ENCODE measurements at regions not wholly inside any gene's neighbourhood (a gene's known extent, or its start where the extent isn't known, plus 50 kb on each side); places are given as distances from the start of the nearest gene placed in this dataset.
"Not testable (repeated sequence)": the region's sequence is repeated elsewhere in the genome, so short reads cannot be mapped to it uniquely, and the experiment has no call there.

- ChIA-PET POLR2A (no interaction called here), CTCF (no interaction called here)
- TF ChIP-seq L3MBTL2 (conservative IDR thresholded peaks at IDR 0.05), result no peak
- no peak for TF ChIP-seq FOXA1 (IDR thresholded peaks at IDR 0.05)
- TF ChIP-seq SP1 (IDR thresholded peaks at IDR 0.05), result no peak
- TF ChIP-seq CTBP1 (IDR thresholded peaks at IDR 0.05; ENCODE audit: borderline replicate concordance), result no peak
- no peak for DNase-seq (ENCODE audit: extremely low spot score)
Observed at GRCh38 chrX:146064156-146064555, 246.5 kb downstream of the SLITRK2 start.

- no peak for DNase-seq (ENCODE audit: extremely low spot score)
- ChIA-PET CTCF (no interaction called here), POLR2A (no interaction called here)
- TF ChIP-seq LEF1 (IDR thresholded peaks at IDR 0.05; ENCODE audit: borderline replicate concordance) (no peak), FOXA1 (IDR thresholded peaks at IDR 0.05) (no peak), HDGF (IDR thresholded peaks at IDR 0.05; ENCODE audit: borderline replicate concordance) (no peak), ELF4 (IDR thresholded peaks at IDR 0.05) (no peak), NFRKB (IDR thresholded peaks at IDR 0.05) (no peak), BHLHE40 (IDR thresholded peaks at IDR 0.05; ENCODE audit: borderline replicate concordance) (no peak), TARDBP (IDR thresholded peaks at IDR 0.05) (no peak), SUZ12 (IDR thresholded peaks at IDR 0.05) (no peak), FOXK2 (IDR thresholded peaks at IDR 0.05) (no peak), CTBP1 (IDR thresholded peaks at IDR 0.05; ENCODE audit: borderline replicate concordance) (no peak), ZNF384 (IDR thresholded peaks at IDR 0.05) (no peak), SP1 (IDR thresholded peaks at IDR 0.05) (no peak), FOXM1 (IDR thresholded peaks at IDR 0.05; ENCODE audit: borderline replicate concordance) (no peak), L3MBTL2 (conservative IDR thresholded peaks at IDR 0.05) (no peak), PKNOX1 (IDR thresholded peaks at IDR 0.05) (no peak), ARNT (IDR thresholded peaks at IDR 0.05) (no peak)
Observed at GRCh38 chrX:146090732-146091131, 273.1 kb downstream of the SLITRK2 start.

GRCh38 chrX:146109362-146109761 is 291.7 kb downstream of the SLITRK2 start:
- no peak for DNase-seq (ENCODE audit: extremely low spot score)
- POLR2A ChIA-PET, result no interaction called here
- TF ChIP-seq FOXK2 (IDR thresholded peaks at IDR 0.05), result no peak
- TF ChIP-seq CTBP1 (IDR thresholded peaks at IDR 0.05; ENCODE audit: borderline replicate concordance), result no peak
- no peak for TF ChIP-seq TARDBP (IDR thresholded peaks at IDR 0.05)
- TF ChIP-seq BHLHE40 (IDR thresholded peaks at IDR 0.05; ENCODE audit: borderline replicate concordance), result no peak
- no peak for TF ChIP-seq FOXA1 (IDR thresholded peaks at IDR 0.05)
- TF ChIP-seq L3MBTL2 (conservative IDR thresholded peaks at IDR 0.05), result no peak
- no peak for TF ChIP-seq ARNT (IDR thresholded peaks at IDR 0.05)
- TF ChIP-seq ELF4 (IDR thresholded peaks at IDR 0.05), result no peak
- no peak for TF ChIP-seq SUZ12 (IDR thresholded peaks at IDR 0.05)
- no peak for TF ChIP-seq NFRKB (IDR thresholded peaks at IDR 0.05)
- no peak for TF ChIP-seq ZNF384 (IDR thresholded peaks at IDR 0.05)
- no peak for TF ChIP-seq LEF1 (IDR thresholded peaks at IDR 0.05; ENCODE audit: borderline replicate concordance)
- no peak for TF ChIP-seq HDGF (IDR thresholded peaks at IDR 0.05; ENCODE audit: borderline replicate concordance)
- no peak for TF ChIP-seq FOXM1 (IDR thresholded peaks at IDR 0.05; ENCODE audit: borderline replicate concordance)
- TF ChIP-seq SP1 (IDR thresholded peaks at IDR 0.05), result no peak
- TF ChIP-seq PKNOX1 (IDR thresholded peaks at IDR 0.05), result no peak
- CTCF ChIA-PET, result no interaction called here

- POLR2A ChIA-PET; DNase-seq (ENCODE audit: extremely low spot score); CTCF ChIA-PET: not testable (repeated sequence)
Observed at GRCh38 chrX:146119074-146119473, 301.4 kb downstream of the SLITRK2 start.

GRCh38 chrX:146127617-146128016 is 310.0 kb downstream of the SLITRK2 start:
- DNase-seq (ENCODE audit: extremely low spot score), result no peak
- TF ChIP-seq PKNOX1 (IDR thresholded peaks at IDR 0.05) (no peak), LEF1 (IDR thresholded peaks at IDR 0.05; ENCODE audit: borderline replicate concordance) (no peak), FOXK2 (IDR thresholded peaks at IDR 0.05) (no peak), NFRKB (IDR thresholded peaks at IDR 0.05) (no peak), SP1 (IDR thresholded peaks at IDR 0.05) (no peak), FOXA1 (IDR thresholded peaks at IDR 0.05) (no peak), L3MBTL2 (conservative IDR thresholded peaks at IDR 0.05) (no peak), SUZ12 (IDR thresholded peaks at IDR 0.05) (no peak), CTBP1 (IDR thresholded peaks at IDR 0.05; ENCODE audit: borderline replicate concordance) (no peak), TARDBP (IDR thresholded peaks at IDR 0.05) (no peak), FOXM1 (IDR thresholded peaks at IDR 0.05; ENCODE audit: borderline replicate concordance) (no peak), ELF4 (IDR thresholded peaks at IDR 0.05) (no peak), BHLHE40 (IDR thresholded peaks at IDR 0.05; ENCODE audit: borderline replicate concordance) (no peak)
- CTCF ChIA-PET, result no interaction called here
- POLR2A ChIA-PET, result no interaction called here

- ChIA-PET CTCF (no interaction called here), POLR2A (interaction anchor here (0.7 kb wide), 1 partner anchor 25 kb away, joined by 3 read pairs; no protein-coding TSS in a partner anchor)
- DNase-seq (ENCODE audit: extremely low spot score), result no peak
- no peak for TF ChIP-seq BHLHE40 (IDR thresholded peaks at IDR 0.05; ENCODE audit: borderline replicate concordance)
- no peak for TF ChIP-seq PKNOX1 (IDR thresholded peaks at IDR 0.05)
- no peak for TF ChIP-seq SUZ12 (IDR thresholded peaks at IDR 0.05)
- TF ChIP-seq ELF4 (IDR thresholded peaks at IDR 0.05), result no peak
- no peak for TF ChIP-seq CTBP1 (IDR thresholded peaks at IDR 0.05; ENCODE audit: borderline replicate concordance)
- no peak for TF ChIP-seq TARDBP (IDR thresholded peaks at IDR 0.05)
Observed at GRCh38 chrX:146141221-146141620, 323.6 kb downstream of the SLITRK2 start.
